Peyer's patch (tissue), 4 donors: ENCODE measurements at regions not wholly inside any gene's neighbourhood (a gene's known extent, or its start where the extent isn't known, plus 50 kb on each side); places are given as distances from the start of the nearest gene placed in this dataset.

Source experiments
- DNase-seq, 3 donors: peaks; one replicate each; pipeline ENCODE4 v3.0.0-alpha.2; 2017 to 2019
- H3K27ac ChIP-seq, 4 donors: fragments of 200-600 bp; sonication (generic); one replicate each; pipeline ENCODE4 v1.5.1; 2016 to 2019
- H3K27me3 ChIP-seq, 2 donors: fragments of 200-600 bp; sonication (generic); one replicate each; pipeline ENCODE4 v1.5.1; 2019
- H3K36me3 ChIP-seq, 3 donors: fragments of 200-600 bp; sonication (generic); one replicate each; pipeline ENCODE4 v1.5.1; 2016 to 2019
- H3K4me1 ChIP-seq, 4 donors: fragments of 200-600 bp; sonication (generic); one replicate each; pipeline ENCODE4 v1.5.1; 2016 to 2019
- H3K4me3 ChIP-seq, 4 donors: fragments of 200-600 bp; sonication (generic); 1 replicate in 3 of 4; 2 replicates in 1 of 4; pipeline ENCODE4 v1.5.1; 2016 to 2019; ENCODE audit warnings: mild to moderate bottlenecking in 1 of 4
- H3K9me3 ChIP-seq, 4 donors: fragments of 200-600 bp; sonication (generic); one replicate each; pipeline ENCODE4 v1.5.1; 2016 to 2019; ENCODE audit warnings: mild to moderate bottlenecking in 1 of 4
- CTCF ChIP-seq, 6 experiments: fragments of 450-650 bp in 4 of 6; fragments of 200-600 bp in 2 of 6; sonication (generic) in 1 of 6; IDR thresholded peaks; one replicate each; pipeline ENCODE4 v1.5.1; 2017 to 2019; ENCODE audit warnings: antibody characterized with exemption in 6 of 6, mild to moderate bottlenecking in 3 of 6, moderate library complexity in 1 of 6
- POLR2A ChIP-seq, 2 donors: fragments of 450-650 bp; IDR thresholded peaks; one replicate each; pipeline ENCODE4 v1.5.1; 2017; ENCODE audit warnings: antibody characterized with exemption in 2 of 2, mild to moderate bottlenecking in 2 of 2, moderate library complexity in 2 of 2

- H3K27me3 ChIP-seq = no peaks in the 10 kb centered on the region
- H3K4me3 ChIP-seq = no peak overlapping the region
- H3K36me3 ChIP-seq = no peaks in the 10 kb centered on the region
- TF ChIP-seq POLR2A (IDR thresholded peaks at IDR 0.05) (no peak), CTCF (IDR thresholded peaks at IDR 0.05) (no peak)
- no peaks in the 10 kb centered on the region for H3K9me3 ChIP-seq
- DNase-seq = no peak
- H3K4me1 ChIP-seq = no peaks in the 10 kb centered on the region
- no peak overlapping the region for H3K27ac ChIP-seq
Measured at GRCh38 chr1:58859769-58860485, 76.1 kb upstream of the JUN start.

DNA sequence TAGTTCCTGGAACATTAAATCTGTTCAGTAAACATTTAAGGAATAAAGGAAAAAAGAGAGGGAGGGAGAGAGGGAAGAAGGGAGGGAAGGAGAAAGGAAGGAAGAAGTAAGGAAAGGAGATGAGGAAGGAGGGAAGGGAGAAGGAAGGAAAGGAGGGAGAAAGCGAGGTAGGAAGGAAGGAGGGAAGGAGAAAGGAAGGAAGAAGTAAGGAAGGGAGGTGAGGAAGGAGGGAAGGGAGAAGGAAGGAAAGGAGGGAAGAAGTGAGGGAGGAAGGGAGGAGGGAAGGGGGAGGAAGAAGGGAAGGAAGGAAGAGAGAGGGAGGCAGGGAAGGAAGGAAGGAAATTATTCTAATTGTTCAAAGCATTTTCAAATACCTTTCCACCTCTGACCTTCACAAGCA lies 77.2 kb upstream of the JUN start:
- Histone ChIP-seq H3K9me3 (no peaks in the 10 kb centered on the region), H3K27me3 (no peaks in the 10 kb centered on the region), H3K36me3 (no peaks in the 10 kb centered on the region), H3K4me3 (no peak overlapping the region), H3K4me1 (no peaks in the 10 kb centered on the region), H3K27ac (no peak overlapping the region)
- no peak for TF ChIP-seq POLR2A (IDR thresholded peaks at IDR 0.05)
- no peak for TF ChIP-seq CTCF (IDR thresholded peaks at IDR 0.05)
- no peak for DNase-seq

DNA sequence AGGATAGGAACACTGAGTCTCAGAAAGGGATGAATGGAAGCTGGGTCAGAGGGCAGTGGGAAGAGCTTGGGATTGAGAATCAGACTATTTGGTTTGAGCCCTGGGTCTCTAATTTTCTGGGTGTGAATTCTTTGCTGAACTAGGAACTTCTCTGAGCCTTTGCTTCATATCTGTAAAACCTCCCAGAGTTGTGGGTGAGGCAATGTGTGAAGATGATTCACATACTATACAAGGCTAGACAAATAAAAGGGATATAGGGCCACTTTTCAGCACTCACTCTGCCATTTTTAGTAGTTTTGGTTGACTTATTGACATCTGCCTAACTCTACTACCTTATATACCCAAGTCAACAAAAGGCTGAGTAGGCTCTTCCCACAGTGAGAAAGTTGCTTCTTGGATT lies 77.7 kb upstream of the JUN start:
- Histone ChIP-seq H3K9me3 (no peaks in the 10 kb centered on the region), H3K4me1 (no peaks in the 10 kb centered on the region), H3K36me3 (no peaks in the 10 kb centered on the region), H3K4me3 (no peak overlapping the region), H3K27ac (no peak overlapping the region), H3K27me3 (no peaks in the 10 kb centered on the region)
- DNase-seq = no peak
- TF ChIP-seq POLR2A (IDR thresholded peaks at IDR 0.05) = no peak
- TF ChIP-seq CTCF (IDR thresholded peaks at IDR 0.05) = no peak

DNA sequence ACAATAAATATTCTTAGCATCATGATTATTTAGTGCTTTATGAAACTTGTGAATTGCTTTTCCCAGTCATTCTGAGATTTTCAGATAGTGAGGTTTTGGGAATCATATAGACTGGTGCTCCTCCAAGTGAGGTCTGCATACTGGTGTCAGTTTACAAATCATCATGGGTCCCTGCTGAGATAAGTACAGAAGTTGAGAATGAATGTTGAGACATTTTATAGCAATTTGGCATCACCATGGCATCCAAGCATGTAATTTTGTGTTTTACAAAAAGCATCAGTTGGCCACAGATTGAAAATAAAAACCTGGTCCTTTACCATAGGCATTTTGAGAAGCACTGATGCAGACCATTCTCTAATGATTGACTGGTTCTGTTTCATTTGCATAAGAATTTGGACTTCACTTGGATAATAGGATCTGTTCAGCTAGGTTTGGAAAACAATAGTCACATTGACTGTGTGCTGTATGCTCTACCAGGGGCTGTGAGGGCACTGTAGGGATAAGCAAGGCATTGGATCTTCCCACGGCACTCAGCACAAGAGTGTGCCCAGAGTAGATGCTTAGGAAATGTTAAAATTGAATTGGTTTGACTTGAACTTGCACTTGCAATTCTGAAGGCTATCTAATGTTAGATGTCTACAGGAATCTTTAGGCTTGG lies 79.0 kb upstream of the JUN start:
- Histone ChIP-seq H3K9me3 (no peaks in the 10 kb centered on the region), H3K4me1 (no peaks in the 10 kb centered on the region), H3K36me3 (no peaks in the 10 kb centered on the region), H3K4me3 (no peak overlapping the region), H3K27me3 (no peaks in the 10 kb centered on the region), H3K27ac (no peak overlapping the region)
- no peak for TF ChIP-seq POLR2A (IDR thresholded peaks at IDR 0.05)
- TF ChIP-seq CTCF (IDR thresholded peaks at IDR 0.05) = no peak
- no peak for DNase-seq

DNA sequence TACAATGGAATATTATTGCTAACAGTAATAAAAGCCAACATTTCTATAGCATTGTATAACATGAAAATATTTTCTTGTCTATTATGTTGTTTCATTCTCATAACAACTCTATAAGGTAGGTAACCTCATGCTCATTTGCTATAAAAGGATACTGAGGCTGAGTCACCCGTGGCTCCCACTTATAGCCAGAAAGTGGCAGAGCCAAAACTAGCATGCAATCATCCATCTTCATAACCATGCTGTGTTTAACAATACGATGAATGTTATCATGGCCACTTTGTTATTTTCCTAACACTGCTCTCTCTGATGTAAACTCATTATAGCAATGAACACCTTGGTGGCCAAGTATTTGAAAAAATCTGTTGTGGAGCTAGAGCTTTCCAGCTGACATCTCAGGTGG lies 80.8 kb upstream of the JUN start:
- H3K27ac ChIP-seq = no peak overlapping the region
- TF ChIP-seq CTCF (IDR thresholded peaks at IDR 0.05) = no peak
- TF ChIP-seq POLR2A (IDR thresholded peaks at IDR 0.05) = no peak

More for the DNA sequence above, 80.8 kb upstream of the JUN start:
- no peak for DNase-seq
- no peak overlapping the region for H3K4me3 ChIP-seq
- H3K4me1 ChIP-seq = no peaks in the 10 kb centered on the region
- H3K9me3 ChIP-seq = no peaks in the 10 kb centered on the region
- no peaks in the 10 kb centered on the region for H3K36me3 ChIP-seq
- H3K27me3 ChIP-seq = no peaks in the 10 kb centered on the region
